DMS79 treated with DMSO at 0.1 percent for 48 hours (cell line): ENCODE measurements at regions not wholly inside any gene's neighbourhood (a gene's known extent, or its start where the extent isn't known, plus 50 kb on each side); places are given as distances from the start of the nearest gene placed in this dataset.

Experiments
- DNase-seq: peaks from one replicate; lab custom pipeline; 2025; lab: John Stamatoyannopoulos, UW

DNA sequence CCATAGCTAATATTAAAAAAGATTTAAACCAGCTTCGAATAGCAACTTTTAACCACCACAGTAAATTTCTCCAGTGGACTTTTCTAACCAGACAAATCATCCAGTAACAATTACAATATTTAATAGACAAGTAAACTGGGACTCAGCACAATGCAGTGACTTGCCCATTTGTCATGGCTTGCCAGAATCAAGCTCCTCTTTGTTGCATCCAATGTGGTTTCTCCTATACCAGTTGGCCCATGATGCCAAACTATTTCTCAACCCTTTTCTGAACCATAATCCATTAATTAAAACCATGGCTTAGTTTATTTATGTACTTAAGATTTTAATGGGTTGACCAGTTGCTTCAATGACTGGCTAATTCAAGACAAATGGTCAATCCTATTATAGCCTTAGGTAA lies 64.4 kb downstream of the DIO2 start:
- no peak for DNase-seq

GRCh38 chr14:80136358-80136757 lies 74.9 kb downstream of the DIO2 start:
- no peak for DNase-seq

- DNase-seq = no peak
Measured at GRCh38 chr14:80135305-80136088, 75.8 kb downstream of the DIO2 start.

DNA sequence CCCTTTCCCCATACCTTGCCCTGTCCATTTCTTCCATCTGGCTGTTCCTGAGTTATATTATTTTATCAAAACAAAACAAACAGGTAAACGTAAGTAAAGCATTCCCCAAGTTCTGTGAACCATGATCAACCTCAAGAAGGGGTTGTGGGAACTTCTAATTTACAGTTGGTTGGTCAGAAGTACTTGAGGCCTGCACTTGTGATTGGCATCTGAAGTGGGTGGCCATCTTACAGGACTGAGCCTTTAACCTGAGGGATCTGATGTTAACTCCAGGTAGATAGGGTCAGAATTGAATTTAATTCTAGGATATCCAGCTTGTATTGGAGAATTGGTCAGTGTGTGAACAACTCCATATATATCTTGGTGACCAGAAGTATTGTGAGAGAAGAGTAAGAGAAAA lies 77.0 kb downstream of the DIO2 start:
- no peak for DNase-seq

GRCh38 chr14:80133457-80133856 lies 77.8 kb downstream of the DIO2 start:
- DNase-seq = no peak

DNA sequence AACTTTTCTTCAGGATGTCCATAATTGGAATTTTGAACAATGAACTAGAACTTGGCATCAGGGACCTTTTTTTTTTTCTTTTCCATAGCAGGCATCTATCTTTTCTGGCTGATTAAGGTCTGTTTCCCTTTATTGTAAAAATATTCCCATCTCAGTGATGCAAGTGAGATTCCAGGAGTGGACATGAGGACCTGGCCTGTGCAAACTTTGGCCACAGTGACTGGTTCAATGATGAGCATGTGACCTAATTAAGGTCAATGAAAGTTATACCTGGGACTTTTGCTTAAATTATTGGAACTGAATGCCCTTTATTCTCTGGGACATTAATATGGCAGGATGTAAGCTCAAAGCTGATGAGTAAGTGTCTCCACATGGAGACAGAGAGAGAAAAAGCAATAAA lies 83.8 kb downstream of the DIO2 start:
- no peak for DNase-seq

DNA sequence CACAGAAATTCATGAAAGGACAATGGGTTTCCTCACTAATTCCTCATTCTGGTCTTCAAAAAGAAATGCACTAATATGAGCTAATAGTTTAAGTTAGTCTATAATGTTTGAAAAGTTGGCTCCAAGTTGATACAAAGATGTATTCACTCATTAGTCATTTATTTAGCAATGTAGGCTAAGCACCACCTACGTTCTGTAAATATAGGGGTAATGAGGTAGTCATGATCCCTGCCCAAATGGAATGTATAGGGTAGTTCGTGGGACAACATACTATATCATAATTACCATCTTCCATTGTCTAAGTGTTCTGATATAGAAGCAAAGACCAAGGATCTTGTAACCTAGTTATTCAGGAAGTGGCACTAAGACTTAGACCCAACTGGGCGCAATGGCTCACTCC lies 86.5 kb downstream of the DIO2 start:
- DNase-seq = no peak

- peak; percentile 100 for DNase-seq
Measured at GRCh38 chr14:80117876-80118275, 93.4 kb downstream of the DIO2 start.

DNA sequence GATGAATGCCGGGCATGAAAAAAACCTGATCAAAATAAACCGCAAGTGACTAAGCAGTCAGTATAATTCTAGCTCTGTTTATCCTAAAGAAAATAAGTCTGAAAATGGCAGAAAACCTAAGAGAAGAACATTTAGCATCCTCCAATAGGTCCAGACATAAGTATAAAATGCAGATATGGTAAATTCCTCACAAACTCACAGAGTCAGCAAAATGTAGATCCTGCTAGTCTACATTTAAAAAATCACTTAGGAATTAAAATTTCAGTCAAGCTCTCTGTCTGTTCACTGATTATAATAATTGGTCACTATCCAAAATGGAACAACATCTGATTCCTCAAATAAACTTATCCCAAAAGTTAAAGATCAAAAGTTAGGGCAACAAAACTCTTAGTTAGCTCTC lies 95.1 kb downstream of the DIO2 start:
- no peak for DNase-seq

- no peak for DNase-seq
Measured at GRCh38 chr14:80110721-80111120, 100.6 kb downstream of the DIO2 start.

DNA sequence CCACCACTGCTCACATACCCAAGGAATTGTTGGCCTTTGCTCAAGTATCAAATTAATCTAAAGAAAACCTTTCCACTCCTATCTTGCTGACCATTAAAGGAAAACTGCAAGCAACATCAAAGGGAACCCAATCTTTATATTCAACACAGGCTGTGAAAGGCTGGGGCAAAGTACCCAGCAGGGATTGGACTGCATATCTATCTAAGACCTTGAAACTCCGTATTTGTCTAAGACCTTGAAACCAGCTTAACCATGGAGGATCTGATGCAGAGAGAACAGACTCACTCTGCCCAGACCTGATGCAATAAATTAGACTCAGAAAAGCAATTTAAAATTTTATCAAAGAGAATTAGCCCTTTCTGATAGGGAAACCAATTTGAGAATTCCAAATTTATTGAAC lies 102.2 kb downstream of the DIO2 start:
- DNase-seq = no peak

GRCh38 chr14:80108430-80108829 lies 102.9 kb downstream of the DIO2 start:
- DNase-seq = no peak

DNA sequence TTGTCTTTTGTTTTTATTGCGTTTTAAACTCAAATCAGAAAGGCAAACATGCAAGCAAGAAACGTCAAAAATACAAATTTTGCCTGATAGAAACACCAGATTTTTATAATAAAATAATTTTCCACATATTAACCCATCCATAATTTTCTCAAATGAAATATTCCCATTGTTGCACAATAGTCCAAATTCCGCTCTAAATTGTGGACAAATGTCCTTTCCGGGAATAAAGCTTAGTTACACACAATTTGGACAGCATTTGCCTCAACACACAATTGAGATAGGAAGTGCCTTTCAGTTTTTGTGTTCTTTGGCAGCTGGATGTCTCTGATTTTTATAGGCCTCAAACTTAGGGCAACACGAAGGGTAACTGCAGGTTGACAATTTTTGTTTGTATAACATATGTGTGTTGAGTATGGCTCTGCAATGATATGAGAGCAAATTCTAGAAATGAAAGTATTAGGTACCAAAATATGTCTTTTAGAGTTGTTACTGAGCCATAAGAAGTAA lies 105.8 kb downstream of the DIO2 start:
- no peak for DNase-seq

DNA sequence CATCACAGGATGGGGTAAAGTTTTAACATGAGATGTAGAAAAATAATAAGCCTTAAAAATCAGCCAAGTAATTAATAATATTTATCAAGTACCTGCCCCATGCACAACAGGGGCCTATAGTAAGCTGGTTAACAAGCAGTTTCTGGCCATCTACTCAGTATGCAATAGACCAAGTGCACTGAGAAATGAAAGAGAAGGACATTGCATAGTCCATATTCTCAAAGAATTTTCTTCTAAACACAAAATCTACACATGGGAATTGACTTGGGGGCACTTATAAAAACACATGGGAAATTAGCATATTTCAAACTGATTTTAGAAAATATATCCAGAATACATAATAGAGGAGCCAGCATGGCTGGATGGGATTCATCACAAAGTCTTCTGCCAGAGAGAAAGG lies 109.5 kb downstream of the DIO2 start:
- no peak for DNase-seq

- DNase-seq = no peak
Measured at GRCh38 chr14:80100681-80101080, 110.6 kb downstream of the DIO2 start.

DNA sequence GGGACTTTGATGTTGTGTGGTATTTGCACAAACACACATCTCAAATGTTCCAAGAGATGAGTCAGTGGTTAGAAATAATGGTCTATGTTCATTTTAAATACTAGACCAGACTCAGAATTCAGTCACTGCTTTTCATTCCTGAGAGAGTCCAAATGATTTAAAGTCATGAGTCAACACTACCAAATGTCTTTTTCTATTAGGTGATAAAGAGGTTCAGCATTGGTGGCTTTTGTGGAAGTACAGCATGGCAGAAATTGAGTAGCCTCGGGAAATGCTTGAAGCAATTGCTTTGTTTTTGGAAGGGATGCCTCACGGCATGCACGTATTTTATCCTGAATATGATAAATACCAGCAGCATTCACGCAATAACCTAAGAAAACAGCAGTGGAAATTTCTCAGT lies 115.7 kb downstream of the DIO2 start:
- DNase-seq = no peak

DNA sequence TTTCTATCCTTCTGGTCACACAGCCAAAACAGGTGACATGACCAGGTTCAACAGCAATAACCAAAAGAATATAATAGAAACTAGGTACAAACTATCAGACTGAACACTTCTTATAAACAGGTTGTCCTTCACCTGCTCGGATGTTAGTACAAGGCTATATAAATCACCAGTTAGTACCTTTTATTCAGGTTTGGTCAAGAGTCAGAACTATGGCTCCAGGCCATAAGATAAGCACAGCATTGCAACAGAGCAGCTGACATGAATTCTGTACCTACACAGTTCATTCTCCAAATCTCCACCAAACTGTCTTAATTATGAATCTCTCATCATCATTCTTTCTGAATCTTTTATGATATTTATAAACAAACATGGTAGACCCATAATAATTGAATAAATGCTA lies 123.9 kb downstream of the DIO2 start:
- no peak for DNase-seq

GRCh38 chr14:80084196-80084595 lies 127.1 kb downstream of the DIO2 start:
- no peak for DNase-seq

DNA sequence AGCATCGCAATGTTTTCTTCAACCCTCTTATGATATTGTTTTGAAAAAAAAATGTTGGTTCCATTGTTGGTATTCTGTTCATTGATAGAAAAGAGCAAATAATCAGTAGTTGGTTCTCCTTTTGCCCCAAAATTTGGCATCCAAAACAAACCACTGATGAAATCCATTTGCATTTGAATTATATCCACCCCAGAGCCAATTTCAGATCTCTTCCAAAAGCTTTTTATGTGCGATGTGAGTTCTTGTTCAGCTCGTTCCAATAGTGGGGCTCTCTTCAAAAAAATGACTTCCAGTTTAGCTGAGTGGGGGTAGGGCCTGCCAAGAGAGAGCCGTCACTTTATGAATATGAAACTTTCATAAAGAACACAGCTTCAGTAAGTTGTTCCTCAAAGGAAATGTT lies 130.7 kb downstream of the DIO2 start:
- no peak for DNase-seq

DNA sequence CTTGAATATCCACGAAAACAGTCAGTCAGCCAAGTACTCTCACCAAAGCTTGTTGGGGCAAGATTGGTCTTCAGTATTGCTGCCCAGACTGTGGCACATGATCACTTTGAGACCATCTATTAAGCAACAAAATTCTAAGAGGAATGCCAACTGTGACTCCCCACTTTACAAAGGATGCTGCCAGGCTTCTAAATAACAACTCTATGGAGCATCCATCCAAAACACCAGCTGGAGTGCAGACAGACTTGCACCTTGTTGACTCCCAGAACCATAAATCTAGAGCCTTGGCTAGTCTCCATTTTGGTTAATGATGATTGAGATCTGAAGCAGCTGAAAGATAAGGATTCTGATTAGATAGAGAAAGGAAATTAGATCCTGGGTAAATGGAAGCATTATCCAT lies 132.8 kb downstream of the DIO2 start:
- DNase-seq = peak; percentile 84

DNA sequence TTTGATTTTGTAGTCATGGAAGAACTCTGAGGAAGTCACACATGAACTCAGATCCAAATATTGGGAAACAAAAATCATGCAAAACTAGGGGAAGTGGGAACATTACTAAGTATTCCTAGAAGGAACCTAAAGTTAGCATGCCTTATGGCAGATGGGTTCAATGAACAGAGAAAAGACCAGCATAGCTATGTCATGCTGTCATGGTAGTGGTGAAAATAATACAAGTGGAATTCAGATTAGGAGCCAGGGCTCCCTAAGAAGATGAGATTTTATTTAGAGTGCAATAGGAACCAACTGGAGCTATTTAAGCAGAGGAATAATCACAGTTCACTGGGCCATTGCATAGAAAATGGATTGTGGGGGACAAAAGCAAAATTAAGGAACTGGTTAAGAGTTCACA lies 134.0 kb downstream of the DIO2 start:
- DNase-seq = no peak

GRCh38 chr14:80074900-80075574 lies 136.3 kb downstream of the DIO2 start:
- DNase-seq = no peak

DNA sequence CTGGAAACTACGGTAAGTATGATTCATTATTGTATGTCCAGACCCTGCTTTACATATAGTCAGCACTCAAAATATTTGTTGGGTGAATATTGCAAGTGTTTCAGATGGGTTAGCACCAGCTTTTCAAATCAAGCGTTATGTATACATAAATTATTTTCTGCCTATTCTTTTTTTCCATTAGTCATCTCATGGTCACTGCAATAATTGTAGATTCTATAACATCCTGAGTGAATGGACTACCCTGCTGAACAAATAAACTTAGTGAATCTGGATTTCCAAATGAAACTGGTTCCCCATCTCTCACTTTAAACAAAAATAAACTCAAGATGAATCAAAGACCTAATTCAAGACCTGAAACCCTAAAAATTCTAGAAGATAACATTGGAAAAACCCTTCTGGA lies 152.3 kb downstream of the DIO2 start:
- no peak for DNase-seq

DNA sequence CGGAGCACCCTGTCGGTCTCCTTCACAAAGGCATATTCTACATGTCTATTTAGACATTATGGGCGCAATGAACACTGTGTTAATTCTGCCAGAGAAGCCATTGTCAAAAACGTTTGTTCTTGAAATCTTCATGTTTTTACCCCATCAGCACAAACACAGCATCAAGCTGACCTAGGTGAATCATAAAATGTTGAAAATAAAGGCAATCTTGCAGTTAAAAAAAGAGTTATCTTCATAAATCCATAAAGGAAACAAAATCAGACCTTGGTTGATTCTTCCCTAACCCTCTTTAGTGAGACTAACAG lies 154.9 kb downstream of the DIO2 start:
- DNase-seq = no peak
